ENCODE measurements at regions not wholly inside any gene's neighbourhood (a gene's known extent, or its start where the extent isn't known, plus 50 kb on each side); places are given as distances from the start of the nearest gene placed in this dataset.

- ATAC-seq (no peak), DNase-seq (ENCODE audit: low read depth, low spot score) (no peak)
- Histone ChIP-seq H3K4me3 (replicated peaks in 1 of 2; ENCODE audit: low read depth in 1 of 2, low read length in 2 of 2) (no peak overlapping the region), H2AFZ (ENCODE audit: low read depth, low read length, poor library complexity, severe bottlenecking) (no peak overlapping the region), H3K4me2 (ENCODE audit: low read length) (no peak overlapping the region), H3K9me3 (ENCODE audit: control insufficient read depth in 1 of 2, insufficient read depth in 1 of 2, low read depth in 1 of 2, low read length in 2 of 2) (peaks cover 11% of the 10 kb centered on the region in 2 experiments; a peak in 2 of 4 replicates), H3K79me2 (ENCODE audit: insufficient read depth, low read length) (no peaks in the 10 kb centered on the region), H4K20me1 (ENCODE audit: insufficient read depth) (no peaks in the 10 kb centered on the region), H3K9me2 (ENCODE audit: insufficient read depth) (no peaks in the 10 kb centered on the region), H3K36me3 (ENCODE audit: control insufficient read depth in 1 of 2, insufficient read depth in 2 of 2, low read length in 2 of 2) (no peaks in the 10 kb centered on the region), H3K27ac (ENCODE audit: low read depth, low read length) (no peak overlapping the region), H3K27me3 (ENCODE audit: insufficient read depth, low read length) (no peaks in the 10 kb centered on the region), H3K4me1 (ENCODE audit: control insufficient read depth in 1 of 2, insufficient read depth in 2 of 2, low read length in 2 of 2) (no peaks in the 10 kb centered on the region), H3K9ac (ENCODE audit: low read length) (no peak overlapping the region)
- intact Hi-C loops (cut with micrococcal nuclease): no loop called here
- CTCF ChIA-PET: no interaction called here
- POLR2A ChIA-PET: no interaction called here
- RAD21 ChIA-PET (ENCODE audit: low non-redundant PET in 1 of 2, low total read pairs in 2 of 2, uncharacterized antibody in 2 of 2, unreplicated experiment in 2 of 2): no interaction called here
- TF ChIP-seq ATF3 (IDR thresholded peaks at IDR 0.05) (no peak), REST (IDR thresholded peaks at IDR 0.05; ENCODE audit: low read depth) (no peak), EZH2phosphoT487 (IDR thresholded peaks at IDR 0.05; ENCODE audit: borderline replicate concordance) (no peak), SIN3A (IDR thresholded peaks at IDR 0.05; ENCODE audit: low read depth) (no peak), CEBPB (IDR thresholded peaks at IDR 0.05; ENCODE audit: low read depth) (no peak), RAD21 (IDR thresholded peaks at IDR 0.05; ENCODE audit: low read depth) (no peak), ZFX (IDR thresholded peaks at IDR 0.05) (no peak), CTCF (IDR thresholded peaks at IDR 0.05 in 2 of 3, conservative IDR thresholded peaks at IDR 0.05 in 1 of 3; ENCODE audit: borderline replicate concordance in 1 of 3, insufficient read depth in 1 of 3, low read depth in 2 of 3, low read length in 2 of 3) (no peak), JUND (IDR thresholded peaks at IDR 0.05) (no peak), ELF1 (IDR thresholded peaks at IDR 0.05; ENCODE audit: borderline replicate concordance, low read depth) (no peak), EZH2 (IDR thresholded peaks at IDR 0.05) (no peak), ZBTB33 (IDR thresholded peaks at IDR 0.05; ENCODE audit: extremely low read depth, insufficient replicate concordance, low read length) (no peak)
- no TSS peak for BruUV-seq (replicated peaks)
Measured at GRCh38 chr18:52045946-52046675, 293.9 kb upstream of the DCC start.

Data from HCT116 (cell line).